ENCODE measurements at regions not wholly inside any gene's neighbourhood (a gene's known extent, or its start where the extent isn't known, plus 50 kb on each side); places are given as distances from the start of the nearest gene placed in this dataset.

- no peak for ATAC-seq
- no peaks in the 10 kb centered on the region for H4K20me1 ChIP-seq (ENCODE audit: control insufficient read depth, insufficient read depth)
- ChIA-PET CTCF (interaction anchor here (0.8 to 2.1 kb wide), 5 partner anchors 11 to 552 kb away, joined by 3 to 8 read pairs (median 3); no protein-coding TSS in a partner anchor), RAD21 (ENCODE audit: unreplicated experiment) (interaction anchor here (0.6 kb wide), 1 partner anchor 15 kb away, joined by 3 read pairs; no protein-coding TSS in a partner anchor), SMC1A (ENCODE audit: uncharacterized antibody, unreplicated experiment) (interaction anchor here (0.5 to 1.5 kb wide), 4 partner anchors 8 to 549 kb away, joined by 3 to 5 read pairs (median 3); no protein-coding TSS in a partner anchor), POLR2A (no interaction called here)
- H3K4me2 ChIP-seq (ENCODE audit: control insufficient read depth, insufficient read depth): no peak overlapping the region
- H3K36me3 ChIP-seq (ENCODE audit: control insufficient read depth in 2 of 2, insufficient read depth in 2 of 2, low read length in 1 of 2): no peaks in the 10 kb centered on the region
- H3K27ac ChIP-seq (ENCODE audit: control insufficient read depth, insufficient read depth): no peak overlapping the region
- H3K79me2 ChIP-seq (ENCODE audit: control insufficient read depth, insufficient read depth, low read length): no peaks in the 10 kb centered on the region
- H3K4me1 ChIP-seq (ENCODE audit: control insufficient read depth, insufficient read depth, low read length): no peaks in the 10 kb centered on the region; the same call in 1 of the 2 replicates
- H3K4me3 ChIP-seq: no peak overlapping the region
- H2AFZ ChIP-seq (ENCODE audit: control insufficient read depth, low read depth, low read length): no peak overlapping the region
- no TSS peak for BruUV-seq (replicated peaks)
- H3K9ac ChIP-seq (ENCODE audit: control insufficient read depth, insufficient read depth, low read length): no peak overlapping the region
- TF ChIP-seq ELK1 (IDR thresholded peaks at IDR 0.05; ENCODE audit: low read depth, low read length): no peak
- no peak for TF ChIP-seq SMAD5 (IDR thresholded peaks at IDR 0.05; ENCODE audit: low read depth)
- TF ChIP-seq ESRRA (IDR thresholded peaks at IDR 0.05; ENCODE audit: low read length): no peak
- TF ChIP-seq SUZ12 (IDR thresholded peaks at IDR 0.05; ENCODE audit: unreplicated experiment): no peak
- TF ChIP-seq IRF4 (IDR thresholded peaks at IDR 0.05; ENCODE audit: low read depth, low read length): no peak
- no peak for TF ChIP-seq HSF1 (IDR thresholded peaks at IDR 0.05; ENCODE audit: low read depth, low read length)
- no peak for TF ChIP-seq RELB (IDR thresholded peaks at IDR 0.05; ENCODE audit: low read depth)
- TF ChIP-seq KAT2A (conservative IDR thresholded peaks at IDR 0.05; ENCODE audit: control insufficient read depth, low read depth, low read length): no peak
- no peak for DNase-seq (ENCODE audit: low read depth, low spot score)
- no peaks in the 10 kb centered on the region for H3K9me3 ChIP-seq (replicated peaks; ENCODE audit: control insufficient read depth, insufficient read depth, low read length)
- H3K27me3 ChIP-seq (replicated peaks in 1 of 2; ENCODE audit: control insufficient read depth in 2 of 2, insufficient read depth in 2 of 2, low read length in 1 of 2): no peaks in the 10 kb centered on the region
- FAIRE-seq: no peak
- in situ Hi-C loops (cut with MboI): no loop called here
- 57% methylated on average over 14 of the region's 14 CpGs for WGBS (ENCODE audit: insufficient coverage, insufficient replicate concordance, low lambda C conversion rate, missing lambda C conversion rate)
- intact Hi-C loops (cut with micrococcal nuclease; ENCODE audit: unreplicated experiment): no loop called here
These were observed 142.3 kb upstream of the HAAO start for GRCh38 chr2:42934580-42935186.
